Stomach (tissue), 8 donors: ENCODE measurements at regions not wholly inside any gene's neighbourhood (a gene's known extent, or its start where the extent isn't known, plus 50 kb on each side); places are given as distances from the start of the nearest gene placed in this dataset.

ENCODE experiments used
- DNase-seq, 2 donors: peaks; one replicate each; pipeline versions ENCODE4 v3.0.0 to v3.0.0-alpha.2; 2013 to 2019
- H3K27ac ChIP-seq, 5 donors: fragments of 200-600 bp in 4 of 5; sonication (generic) in 4 of 5; one replicate each; pipeline ENCODE4 v1.5.1; 2013 to 2019; ENCODE audit warnings: mild to moderate bottlenecking in 1 of 5, moderate library complexity in 1 of 5
- H3K27me3 ChIP-seq, 3 donors: fragments of 200-600 bp; sonication (generic); one replicate each; pipeline ENCODE4 v1.5.1; 2017 to 2019; ENCODE audit warnings: mixed run types in 1 of 3
- H3K36me3 ChIP-seq, 4 donors: fragments of 200-600 bp; sonication (generic); 1 replicate in 3 of 4; 2 replicates in 1 of 4; pipeline ENCODE4 v1.5.1; 2016 to 2019
- H3K4me1 ChIP-seq, 4 donors: fragments of 200-600 bp; sonication (generic); one replicate each; pipeline ENCODE4 v1.5.1; 2016 to 2019
- H3K4me3 ChIP-seq, 4 donors: fragments of 200-600 bp; sonication (generic) in 3 of 4; one replicate each; pipeline ENCODE4 v1.5.1; 2016 to 2019; ENCODE audit warnings: mild to moderate bottlenecking in 1 of 4
- H3K9me3 ChIP-seq, 4 donors: fragments of 200-600 bp; sonication (generic); one replicate each; pipeline ENCODE4 v1.5.1; 2016 to 2019
- EP300 ChIP-seq: sonication (generic); formaldehyde crosslinking; IDR thresholded peaks from one replicate; pipeline ENCODE4 v1.6.1; 2017; ENCODE audit warnings: antibody characterized with exemption
- POLR2A ChIP-seq, 4 donors: fragments of 450-650 bp; IDR thresholded peaks; one replicate each; pipeline ENCODE4 v1.6.1; 2016; ENCODE audit warnings: antibody characterized with exemption in 4 of 4, control low read depth in 2 of 4, mild to moderate bottlenecking in 1 of 4, moderate library complexity in 1 of 4
- POLR2AphosphoS5 ChIP-seq, 3 donors: sonication (generic); formaldehyde crosslinking; IDR thresholded peaks; one replicate each; pipeline ENCODE4 v1.6.1; 2016; ENCODE audit warnings: antibody characterized with exemption in 3 of 3
- WGBS, 5 donors: extraction: QIAGEN DNeasy Blood & Tissue Kit in 3 of 5; methylation state at CpG; one replicate each; pipeline versions ENCODE4 v1.1.5 to v1.1.7; 2013 to 2018; 5-methylcytosine and 5-hydroxymethylcytosine counted together
- intact Hi-C: fragments of 100-400 bp; cut with DNase I; formaldehyde crosslinking; loops from one replicate; pipeline ENCODE4 v1.15.1; 2023; ENCODE audit warnings: low total_unique reads
- TF ChIP-seq, protein P1 (sequence below), 7 experiments: fragments of 450-650 bp in 4 of 7; fragments of 200-600 bp in 3 of 7; sonication (generic) in 3 of 7; IDR thresholded peaks; one replicate each; pipeline ENCODE4 v1.5.1; 2016 to 2019; ENCODE audit warnings: antibody characterized with exemption in 7 of 7, control low read depth in 2 of 7, mild to moderate bottlenecking in 1 of 7
- donor health status: healthy with polysubstance abuse.
- donor health status: Bipolar disorder and iron deficiency.
- donor health status: healthy.

DNA sequence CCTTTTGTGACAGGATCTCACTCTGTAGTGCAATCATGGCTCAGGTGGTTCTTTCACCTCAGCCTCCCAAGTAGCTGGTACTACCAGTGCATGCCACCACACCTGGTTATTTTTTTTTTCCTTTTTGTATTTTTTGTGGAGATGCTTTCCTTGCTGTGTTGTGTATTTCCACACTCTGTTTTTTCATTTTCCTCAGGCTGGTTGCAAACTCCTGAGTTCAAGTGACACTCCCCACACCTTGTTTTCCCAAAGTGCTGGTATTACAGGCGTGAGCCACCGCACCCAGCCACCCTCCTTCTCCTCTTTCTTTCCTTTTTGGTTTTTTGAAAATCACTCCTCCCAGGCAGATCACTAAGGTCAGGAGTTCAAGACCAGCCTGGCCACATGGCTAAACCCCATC, 65.0 kb downstream of the MYCN start:
- DNase-seq, result no peak
- Histone ChIP-seq H3K9me3 (no peaks in the 10 kb centered on the region), H3K36me3 (no peaks in the 10 kb centered on the region), H3K27me3 (no peaks in the 10 kb centered on the region), H3K4me3 (no peak overlapping the region), H3K4me1 (peaks cover 0 to 8% (median 0%) of the 10 kb centered on the region in 4 donors), H3K27ac (no peak overlapping the region)
- TF ChIP-seq EP300 (no peak), POLR2A (IDR thresholded peaks at IDR 0.05) (no peak), POLR2AphosphoS5 (IDR thresholded peaks at IDR 0.05) (no peak)
- TF ChIP-seq, protein P1, sequence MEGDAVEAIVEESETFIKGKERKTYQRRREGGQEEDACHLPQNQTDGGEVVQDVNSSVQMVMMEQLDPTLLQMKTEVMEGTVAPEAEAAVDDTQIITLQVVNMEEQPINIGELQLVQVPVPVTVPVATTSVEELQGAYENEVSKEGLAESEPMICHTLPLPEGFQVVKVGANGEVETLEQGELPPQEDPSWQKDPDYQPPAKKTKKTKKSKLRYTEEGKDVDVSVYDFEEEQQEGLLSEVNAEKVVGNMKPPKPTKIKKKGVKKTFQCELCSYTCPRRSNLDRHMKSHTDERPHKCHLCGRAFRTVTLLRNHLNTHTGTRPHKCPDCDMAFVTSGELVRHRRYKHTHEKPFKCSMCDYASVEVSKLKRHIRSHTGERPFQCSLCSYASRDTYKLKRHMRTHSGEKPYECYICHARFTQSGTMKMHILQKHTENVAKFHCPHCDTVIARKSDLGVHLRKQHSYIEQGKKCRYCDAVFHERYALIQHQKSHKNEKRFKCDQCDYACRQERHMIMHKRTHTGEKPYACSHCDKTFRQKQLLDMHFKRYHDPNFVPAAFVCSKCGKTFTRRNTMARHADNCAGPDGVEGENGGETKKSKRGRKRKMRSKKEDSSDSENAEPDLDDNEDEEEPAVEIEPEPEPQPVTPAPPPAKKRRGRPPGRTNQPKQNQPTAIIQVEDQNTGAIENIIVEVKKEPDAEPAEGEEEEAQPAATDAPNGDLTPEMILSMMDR (IDR thresholded peaks at IDR 0.05), result no peak
- intact Hi-C loops, result no loop called here
- WGBS, 5 donors, result 91 to 99% (median 96%) methylated on average over 2 of the region's 2 CpGs

GRCh38 chr2:16003809-16004208, 63.5 kb downstream of the MYCN start:
- DNase-seq, result no peak
- WGBS, 5 donors, result 78 to 94% (median 91%) methylated on average over 4 of the region's 4 CpGs
- H3K4me1 ChIP-seq, result peaks cover 0 to 8% (median 0%) of the 10 kb centered on the region in 4 donors
- H3K27me3 ChIP-seq, result no peaks in the 10 kb centered on the region
- H3K4me3 ChIP-seq, result no peak overlapping the region
- intact Hi-C loops, result no loop called here
- TF ChIP-seq EP300 (no peak), POLR2A (IDR thresholded peaks at IDR 0.05) (no peak), POLR2AphosphoS5 (IDR thresholded peaks at IDR 0.05) (no peak)
- TF ChIP-seq, protein P1 (IDR thresholded peaks at IDR 0.05), result no peak
- no peak overlapping the region for H3K27ac ChIP-seq
- H3K9me3 ChIP-seq, result no peaks in the 10 kb centered on the region
- no peaks in the 10 kb centered on the region for H3K36me3 ChIP-seq

DNA sequence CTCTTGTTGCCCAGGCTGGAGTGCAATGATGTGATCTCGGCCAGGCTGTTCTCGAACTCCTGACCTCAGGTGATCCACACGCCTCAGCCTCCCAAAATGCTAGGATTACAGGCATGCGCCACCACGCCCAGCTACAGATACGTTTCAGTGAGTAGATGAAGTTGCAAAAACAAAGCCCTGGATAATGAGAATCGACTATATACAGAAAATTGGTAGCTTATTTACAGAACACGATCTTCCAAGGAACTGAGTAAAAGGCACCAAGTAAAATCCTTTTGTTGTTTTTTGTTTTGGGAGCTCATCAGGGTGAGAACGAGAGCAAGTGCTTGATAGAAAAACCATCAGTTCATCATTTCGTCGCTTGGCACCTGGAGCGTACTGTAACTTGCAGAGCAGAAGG, 62.8 kb downstream of the MYCN start:
- TF ChIP-seq POLR2AphosphoS5 (IDR thresholded peaks at IDR 0.05) (no peak), EP300 (no peak)
- no peaks in the 10 kb centered on the region for H3K27me3 ChIP-seq
- no peak for DNase-seq
- H3K4me1 ChIP-seq, result peaks cover 0 to 8% (median 0%) of the 10 kb centered on the region in 4 donors
- H3K4me3 ChIP-seq, result no peak overlapping the region
- intact Hi-C loops, result no loop called here
- H3K36me3 ChIP-seq, result no peaks in the 10 kb centered on the region
- WGBS, 5 donors, result 86 to 92% (median 89%) methylated on average over 12 of the region's 12 CpGs
- no peak overlapping the region for H3K27ac ChIP-seq
- H3K9me3 ChIP-seq, result no peaks in the 10 kb centered on the region

- intact Hi-C loops, result no loop called here
- Histone ChIP-seq H3K4me1 (peaks cover 0 to 8% (median 0%) of the 10 kb centered on the region in 4 donors), H3K36me3 (no peaks in the 10 kb centered on the region), H3K27ac (no peak overlapping the region), H3K4me3 (no peak overlapping the region), H3K9me3 (no peaks in the 10 kb centered on the region), H3K27me3 (no peaks in the 10 kb centered on the region)
- WGBS, 5 donors, result 86 to 94% (median 93%) methylated on average over 4 of the region's 4 CpGs
- no peak for TF ChIP-seq POLR2A (IDR thresholded peaks at IDR 0.05)
- TF ChIP-seq, protein P1 (IDR thresholded peaks at IDR 0.05), result no peak
- TF ChIP-seq POLR2AphosphoS5 (IDR thresholded peaks at IDR 0.05), result no peak
- TF ChIP-seq EP300, result no peak
- no peak for DNase-seq
These were observed 62.2 kb downstream of the MYCN start for GRCh38 chr2:16002575-16002974.

GRCh38 chr2:16002144-16002543, 61.8 kb downstream of the MYCN start:
- no peaks in the 10 kb centered on the region for H3K9me3 ChIP-seq
- no peak for DNase-seq
- no peaks in the 10 kb centered on the region for H3K27me3 ChIP-seq
- 90 to 93% (median 93%) methylated on average over 3 of the region's 3 CpGs for WGBS, 5 donors
- intact Hi-C loops, result no loop called here
- H3K27ac ChIP-seq, result no peak overlapping the region
- no peak for TF ChIP-seq POLR2A (IDR thresholded peaks at IDR 0.05)
- TF ChIP-seq, protein P1 (IDR thresholded peaks at IDR 0.05), result no peak
- no peak for TF ChIP-seq EP300
- H3K36me3 ChIP-seq, result no peaks in the 10 kb centered on the region
- H3K4me3 ChIP-seq, result no peak overlapping the region
- H3K4me1 ChIP-seq, result peaks cover 0 to 8% (median 0%) of the 10 kb centered on the region in 4 donors
